IMR-90 (cell line): ENCODE measurements at regions not wholly inside any gene's neighbourhood (a gene's known extent, or its start where the extent isn't known, plus 50 kb on each side); places are given as distances from the start of the nearest gene placed in this dataset.

ENCODE experiments used
- ATAC-seq: fragments of 200-7000 bp; cut with Tn5 transposase; 2 replicates; pipeline ENCODE4 v1.9.1; 2020; ENCODE audit warnings: low read depth, mild to moderate bottlenecking, moderate library complexity
- BruUV-seq: library from RNA; stranded (reverse); fragments of 400-500 nt; replicated peaks from 2 replicates; lab custom pipeline; 2021; lab: Mats Ljungman, UMichigan
- CTCF ChIA-PET: fragments of 300-600 bp; formaldehyde crosslinking; extraction: SDS; loops from one replicate; lab custom pipeline; 2021; ENCODE audit warnings: antibody characterized with exemption; lab: Yijun Ruan, JAX
- POLR2A ChIA-PET: fragments of 300-600 bp; sonication (Branson Sonifier 250); formaldehyde crosslinking; loops from one replicate; lab custom pipeline; 2022; ENCODE audit warnings: antibody characterized with exemption; ENCODE audit not compliant: unreplicated experiment; lab: Charles Lee
- DNase-seq: peaks from one replicate; pipeline ENCODE4 v3.0.0; 2013
- H2AFZ ChIP-seq: replicated peaks from 2 replicates; pipeline ENCODE3; 2013; ENCODE audit warnings: low read length, mild to moderate bottlenecking; ENCODE audit not compliant: poor library complexity
- H2AK5ac ChIP-seq: 2 replicates; pipeline ENCODE4 v1.6.1; 2013; ENCODE audit warnings: low read depth, low read length, inconsistent platforms
- H2AK9ac ChIP-seq: replicated peaks from 2 replicates; pipeline ENCODE3; 2013; ENCODE audit warnings: mild to moderate bottlenecking, low read depth, low read length, moderate library complexity; ENCODE audit not compliant: poor library complexity
- H2BK120ac ChIP-seq: 2 replicates; pipeline ENCODE4 v1.6.1; 2013; ENCODE audit warnings: low read depth, low read length, inconsistent platforms
- H2BK15ac ChIP-seq: 3 replicates; pipeline ENCODE4 v1.6.1; 2013; ENCODE audit warnings: low read depth, low read length, inconsistent platforms
- H2BK20ac ChIP-seq: 2 replicates; pipeline ENCODE4 v1.6.1; 2013; ENCODE audit warnings: low read depth, mild to moderate bottlenecking, inconsistent platforms, low read length, moderate library complexity
- H2BK5ac ChIP-seq: 2 replicates; pipeline ENCODE4 v1.6.1; 2013; ENCODE audit warnings: mild to moderate bottlenecking, low read depth, low read length, inconsistent platforms; ENCODE audit not compliant: poor library complexity, severe bottlenecking
- H3K14ac ChIP-seq: replicated peaks from 2 replicates; pipeline ENCODE4 v1.6.1; 2013; ENCODE audit warnings: low read depth, low read length, inconsistent platforms
- H3K18ac ChIP-seq: 2 replicates; pipeline ENCODE4 v1.6.1; 2013; ENCODE audit warnings: low read depth, low read length, control low read depth
- H3K23ac ChIP-seq: 2 replicates; pipeline ENCODE4 v1.6.1; 2013; ENCODE audit warnings: low read depth, low read length, inconsistent platforms
- H3K27ac ChIP-seq: 2 replicates; pipeline ENCODE4 v1.5.1; 2013; ENCODE audit warnings: mild to moderate bottlenecking, control low read depth, low read length; ENCODE audit not compliant: insufficient read depth
- H3K27me3 ChIP-seq: 2 replicates; pipeline ENCODE4 v1.6.1; 2013; ENCODE audit warnings: low read length; ENCODE audit not compliant: control insufficient read depth, insufficient read depth
- H3K36me3 ChIP-seq: 2 replicates; pipeline ENCODE4 v1.6.1; 2013; ENCODE audit warnings: low read length, mixed read lengths; ENCODE audit not compliant: control insufficient read depth, insufficient read depth
- H3K4ac ChIP-seq: 2 replicates; pipeline ENCODE4 v1.6.1; 2013; ENCODE audit warnings: low read depth, low read length, inconsistent platforms
- H3K4me1 ChIP-seq: 2 replicates; pipeline ENCODE4 v1.6.1; 2013; ENCODE audit warnings: low read length, mixed read lengths; ENCODE audit not compliant: control insufficient read depth, insufficient read depth
- H3K4me2 ChIP-seq: 2 replicates; pipeline ENCODE4 v1.6.1; 2013; ENCODE audit warnings: low read depth, mild to moderate bottlenecking, control low read depth, low read length, moderate library complexity
- H3K4me3 ChIP-seq: 2 replicates; pipeline ENCODE4 v1.5.1; 2013; ENCODE audit warnings: low read depth, mild to moderate bottlenecking, control low read depth, low read length, moderate library complexity; ENCODE audit not compliant: insufficient read depth
- H3K56ac ChIP-seq: 2 replicates; pipeline ENCODE4 v1.6.1; 2013; ENCODE audit warnings: low read length, inconsistent platforms; ENCODE audit not compliant: insufficient read depth; ENCODE audit errors: extremely low read depth
- H3K79me1 ChIP-seq, 2 experiments: 2 replicates each; pipeline ENCODE4 v1.6.1; 2013; ENCODE audit warnings: low read length in 2 of 2, inconsistent platforms in 1 of 2, low read depth in 1 of 2
- H3K9ac ChIP-seq: 2 replicates; pipeline ENCODE4 v1.6.1; 2013; ENCODE audit warnings: low read depth, low read length, control low read depth
- H3K9me1 ChIP-seq: 2 replicates; pipeline ENCODE4 v1.6.1; 2013; ENCODE audit warnings: low read length, inconsistent platforms; ENCODE audit not compliant: insufficient read depth
- H3K9me3 ChIP-seq: 2 replicates; pipeline ENCODE4 v1.6.1; 2013; ENCODE audit warnings: low read length; ENCODE audit not compliant: control insufficient read depth, insufficient read depth
- H4K20me1 ChIP-seq: 2 replicates; pipeline ENCODE4 v1.6.1; 2013; ENCODE audit warnings: low read length, inconsistent platforms; ENCODE audit not compliant: insufficient read depth
- H4K5ac ChIP-seq: 2 replicates; pipeline ENCODE4 v1.6.1; 2013; ENCODE audit warnings: mild to moderate bottlenecking, low read depth, low read length, control low read depth
- H4K8ac ChIP-seq, 2 experiments: 2 replicates each; pipeline ENCODE4 v1.6.1; 2013; ENCODE audit warnings: low read depth in 2 of 2, low read length in 2 of 2, control low read depth in 1 of 2, inconsistent platforms in 1 of 2
- H4K91ac ChIP-seq: 2 replicates; pipeline ENCODE4 v1.6.1; 2013; ENCODE audit warnings: low read depth, low read length, inconsistent platforms; ENCODE audit not compliant: insufficient read depth
- BHLHE40 ChIP-seq: fragments of 150-350 bp; IDR thresholded peaks from 2 replicates; pipeline ENCODE4 v1.6.1; 2016; ENCODE audit warnings: mild to moderate bottlenecking, low read depth, low read length
- CEBPB ChIP-seq: IDR thresholded peaks from 2 replicates; pipeline ENCODE4 v1.6.1; 2012; ENCODE audit warnings: low read depth, low read length, improper control_type of control experiment
- CHD1 ChIP-seq: IDR thresholded peaks from 2 replicates; pipeline ENCODE4 v1.6.1; 2012; ENCODE audit warnings: low read depth, low read length, improper control_type of control experiment
- FOS ChIP-seq: fragments of 150-350 bp; IDR thresholded peaks from 2 replicates; pipeline ENCODE4 v1.6.1; 2016; ENCODE audit warnings: low read depth, low read length
- MAFK ChIP-seq: IDR thresholded peaks from 2 replicates; pipeline ENCODE4 v1.6.1; 2012; ENCODE audit warnings: low read depth, low read length, improper control_type of control experiment
- MAZ ChIP-seq: IDR thresholded peaks from 2 replicates; pipeline ENCODE4 v1.6.1; 2012; ENCODE audit warnings: low read depth, mild to moderate bottlenecking, low read length, improper control_type of control experiment, moderate library complexity, borderline replicate concordance
- MXI1 ChIP-seq: IDR thresholded peaks from 2 replicates; pipeline ENCODE4 v1.6.1; 2012; ENCODE audit warnings: low read depth, mild to moderate bottlenecking, low read length, moderate library complexity, borderline replicate concordance
- NFE2L2 ChIP-seq: fragments of 150-350 bp; IDR thresholded peaks from 2 replicates; pipeline ENCODE4 v1.6.1; 2016; ENCODE audit warnings: low read depth, mild to moderate bottlenecking, low read length
- POLR2A ChIP-seq: IDR thresholded peaks from 2 replicates; pipeline ENCODE4 v1.6.1; 2012; ENCODE audit warnings: mild to moderate bottlenecking, low read depth, low read length
- RAD21 ChIP-seq: IDR thresholded peaks from 2 replicates; pipeline ENCODE4 v1.6.1; 2012; ENCODE audit warnings: low read length, improper control_type of control experiment
- RCOR1 ChIP-seq: IDR thresholded peaks from 2 replicates; pipeline ENCODE4 v1.6.1; 2012; ENCODE audit warnings: mild to moderate bottlenecking, low read length, improper control_type of control experiment; ENCODE audit not compliant: insufficient replicate concordance
- RFX5 ChIP-seq: IDR thresholded peaks from 2 replicates; pipeline ENCODE4 v1.8.0; 2012; ENCODE audit warnings: low read depth, mild to moderate bottlenecking, low read length, moderate library complexity
- SMC3 ChIP-seq: fragments of 150-350 bp; IDR thresholded peaks from 2 replicates; pipeline ENCODE4 v1.6.1; 2016; ENCODE audit warnings: low read depth, mild to moderate bottlenecking, antibody characterized with exemption, low read length, moderate library complexity
- WGBS, 2 experiments: methylation state at CpG; one replicate each; pipeline versions ENCODE4 v1.1.5 to v1.1.7; 2013; ENCODE audit warnings: missing lambda C conversion rate in 2 of 2; ENCODE audit not compliant: insufficient read length in 1 of 2; ENCODE audit errors: extremely low coverage in 2 of 2; 5-methylcytosine and 5-hydroxymethylcytosine counted together
- dilution Hi-C: fragments of 300-500 bp; cut with HindIII; formaldehyde crosslinking; loops from one replicate; pipeline ENCODE4 v1.14.3; 2018; ENCODE audit warnings: low sequenced_read_pairs; ENCODE audit not compliant: unreplicated experiment
- in situ Hi-C: fragments of 300-500 bp; cut with MboI; formaldehyde crosslinking; loops from 3 replicates; pipeline ENCODE4 v1.14.3; 2019; ENCODE audit warnings: low sequenced_read_pairs, inconsistent platforms, mixed read lengths
- intact Hi-C: fragments of 100-400 bp; cut with micrococcal nuclease; formaldehyde crosslinking; loops from 2 replicates; pipeline ENCODE4 v1.10.0; 2022
- TF ChIP-seq, protein P1 (sequence below): fragments of 150-350 bp; IDR thresholded peaks from 2 replicates; pipeline ENCODE4 v1.6.1; 2016; ENCODE audit warnings: low read depth, mild to moderate bottlenecking, low read length, moderate library complexity, borderline replicate concordance
- TF ChIP-seq, protein P2 (sequence below): conservative IDR thresholded peaks from 2 replicates; pipeline ENCODE4 v1.5.1; 2012; ENCODE audit warnings: mild to moderate bottlenecking, low read depth, low read length, improper control_type of control experiment
- TF ChIP-seq, protein P3 (sequence below): fragments of 150-350 bp; IDR thresholded peaks from 2 replicates; pipeline ENCODE4 v1.6.1; 2017; ENCODE audit warnings: mild to moderate bottlenecking, antibody characterized with exemption, low read length, low read depth

DNA sequence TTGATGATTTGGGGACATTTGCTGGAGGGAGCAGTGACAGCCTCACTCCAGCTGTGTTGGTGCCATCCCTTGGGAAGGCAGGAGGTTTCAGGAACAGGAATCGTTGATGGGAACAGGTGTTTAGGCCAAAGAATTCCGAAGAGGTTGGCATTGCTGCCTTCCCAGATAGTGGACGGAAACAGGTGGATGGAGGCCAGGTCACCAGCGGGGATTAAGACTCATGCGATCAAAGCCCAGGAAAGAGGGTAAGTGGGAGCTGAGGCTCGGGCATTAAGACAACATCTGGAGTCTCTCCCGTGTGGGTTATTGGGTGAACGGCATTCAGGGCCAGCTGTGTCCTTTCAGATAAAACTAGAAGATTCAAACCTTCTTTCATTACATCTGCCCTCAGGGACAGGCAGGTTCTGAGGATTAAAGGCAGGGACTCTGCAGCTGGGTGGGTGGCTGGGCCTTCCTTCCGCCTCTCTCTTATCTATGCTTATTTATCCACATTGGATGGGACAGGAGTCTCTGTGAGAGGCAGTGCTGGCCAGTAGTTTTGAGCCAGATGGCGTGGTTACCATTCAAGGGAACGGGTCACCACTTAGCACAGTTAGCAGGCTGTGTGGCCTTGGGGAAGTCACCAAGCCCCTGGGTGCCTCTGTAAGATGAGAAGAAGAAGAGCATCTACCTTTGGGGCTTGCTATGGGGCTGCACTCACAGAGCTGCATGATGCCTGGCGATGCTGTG, 67.6 kb downstream of the INSIG1 start:
- no peak for ATAC-seq
- peaks cover 48% of the 10 kb centered on the region for H3K27me3 ChIP-seq
- intact Hi-C loops (no loop called here), in situ Hi-C loops (no loop called here), dilution Hi-C loops (no loop called here)
- H3K9me1 ChIP-seq, result no peaks in the 10 kb centered on the region
- H2BK120ac ChIP-seq, result no peak overlapping the region
- TF ChIP-seq, protein P1, sequence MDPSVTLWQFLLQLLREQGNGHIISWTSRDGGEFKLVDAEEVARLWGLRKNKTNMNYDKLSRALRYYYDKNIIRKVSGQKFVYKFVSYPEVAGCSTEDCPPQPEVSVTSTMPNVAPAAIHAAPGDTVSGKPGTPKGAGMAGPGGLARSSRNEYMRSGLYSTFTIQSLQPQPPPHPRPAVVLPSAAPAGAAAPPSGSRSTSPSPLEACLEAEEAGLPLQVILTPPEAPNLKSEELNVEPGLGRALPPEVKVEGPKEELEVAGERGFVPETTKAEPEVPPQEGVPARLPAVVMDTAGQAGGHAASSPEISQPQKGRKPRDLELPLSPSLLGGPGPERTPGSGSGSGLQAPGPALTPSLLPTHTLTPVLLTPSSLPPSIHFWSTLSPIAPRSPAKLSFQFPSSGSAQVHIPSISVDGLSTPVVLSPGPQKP, result no peak
- TF ChIP-seq RCOR1 (no peak), SMC3 (no peak), MAZ (no peak), CEBPB (no peak), BHLHE40 (no peak), FOS (no peak), MXI1 (no peak), POLR2A (no peak), RFX5 (no peak), MAFK (no peak), RAD21 (no peak), CHD1 (no peak), NFE2L2 (no peak)
- TF ChIP-seq, protein P2, sequence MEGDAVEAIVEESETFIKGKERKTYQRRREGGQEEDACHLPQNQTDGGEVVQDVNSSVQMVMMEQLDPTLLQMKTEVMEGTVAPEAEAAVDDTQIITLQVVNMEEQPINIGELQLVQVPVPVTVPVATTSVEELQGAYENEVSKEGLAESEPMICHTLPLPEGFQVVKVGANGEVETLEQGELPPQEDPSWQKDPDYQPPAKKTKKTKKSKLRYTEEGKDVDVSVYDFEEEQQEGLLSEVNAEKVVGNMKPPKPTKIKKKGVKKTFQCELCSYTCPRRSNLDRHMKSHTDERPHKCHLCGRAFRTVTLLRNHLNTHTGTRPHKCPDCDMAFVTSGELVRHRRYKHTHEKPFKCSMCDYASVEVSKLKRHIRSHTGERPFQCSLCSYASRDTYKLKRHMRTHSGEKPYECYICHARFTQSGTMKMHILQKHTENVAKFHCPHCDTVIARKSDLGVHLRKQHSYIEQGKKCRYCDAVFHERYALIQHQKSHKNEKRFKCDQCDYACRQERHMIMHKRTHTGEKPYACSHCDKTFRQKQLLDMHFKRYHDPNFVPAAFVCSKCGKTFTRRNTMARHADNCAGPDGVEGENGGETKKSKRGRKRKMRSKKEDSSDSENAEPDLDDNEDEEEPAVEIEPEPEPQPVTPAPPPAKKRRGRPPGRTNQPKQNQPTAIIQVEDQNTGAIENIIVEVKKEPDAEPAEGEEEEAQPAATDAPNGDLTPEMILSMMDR, result no peak
- TF ChIP-seq, protein P3, sequence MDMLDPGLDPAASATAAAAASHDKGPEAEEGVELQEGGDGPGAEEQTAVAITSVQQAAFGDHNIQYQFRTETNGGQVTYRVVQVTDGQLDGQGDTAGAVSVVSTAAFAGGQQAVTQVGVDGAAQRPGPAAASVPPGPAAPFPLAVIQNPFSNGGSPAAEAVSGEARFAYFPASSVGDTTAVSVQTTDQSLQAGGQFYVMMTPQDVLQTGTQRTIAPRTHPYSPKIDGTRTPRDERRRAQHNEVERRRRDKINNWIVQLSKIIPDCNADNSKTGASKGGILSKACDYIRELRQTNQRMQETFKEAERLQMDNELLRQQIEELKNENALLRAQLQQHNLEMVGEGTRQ, result no peak
- no peaks in the 10 kb centered on the region for H3K36me3 ChIP-seq
- no peak overlapping the region for H3K4ac ChIP-seq
- H2AK5ac ChIP-seq, result no peak overlapping the region
- 29% methylated on average over 1 of the region's 12 CpGs; no CpG with 5 or more reads in 1 of the 2 experiments for WGBS, 2 experiments
- ChIA-PET CTCF (interaction anchor here (1.7 kb wide), 1 partner anchor 21 kb away, joined by 6 read pairs; no protein-coding TSS in a partner anchor), POLR2A (no interaction called here)
- H2BK5ac ChIP-seq, result no peak overlapping the region
- H4K5ac ChIP-seq, result no peak overlapping the region
- no peak overlapping the region for H3K18ac ChIP-seq
- H3K23ac ChIP-seq, result no peak overlapping the region
- DNase-seq, result no peak
- H3K4me2 ChIP-seq, result no peak overlapping the region
- H3K4me3 ChIP-seq, result no peak overlapping the region
- H3K9ac ChIP-seq, result no peak overlapping the region
- H2BK20ac ChIP-seq, result no peak overlapping the region
- no peak overlapping the region for H3K27ac ChIP-seq
- no peaks in the 10 kb centered on the region for H4K20me1 ChIP-seq
- H3K56ac ChIP-seq, result no peak overlapping the region
- H2BK15ac ChIP-seq, result no peak overlapping the region
- no peak overlapping the region for H2AFZ ChIP-seq
- H3K14ac ChIP-seq, result no peak overlapping the region
- no peak overlapping the region for H2AK9ac ChIP-seq
- no TSS peak for BruUV-seq
- H3K9me3 ChIP-seq, result no peaks in the 10 kb centered on the region
- no peaks in the 10 kb centered on the region for H3K4me1 ChIP-seq
- H3K79me1 ChIP-seq, result no peaks in the 10 kb centered on the region
- no peak overlapping the region for H4K91ac ChIP-seq
- H4K8ac ChIP-seq, result no peak overlapping the region
